AG04449 (cell line): ENCODE measurements at regions not wholly inside any gene's neighbourhood (a gene's known extent, or its start where the extent isn't known, plus 50 kb on each side); places are given as distances from the start of the nearest gene placed in this dataset.

Experiments
- CTCF ChIA-PET: fragments of 350-600 bp; formaldehyde crosslinking; extraction: SDS; loops from one replicate; lab custom pipeline; 2021; ENCODE audit warnings: antibody characterized with exemption; lab: Yijun Ruan, JAX
- POLR2A ChIA-PET: fragments of 400-600, 350-600 bp; formaldehyde crosslinking; extraction: SDS; loops from one replicate; lab custom pipeline; 2020; ENCODE audit warnings: antibody characterized with exemption, inconsistent platforms; lab: Yijun Ruan, JAX
- DNase-seq: peaks from one replicate; pipeline ENCODE4 v3.0.0-alpha.2; 2010; ENCODE audit warnings: low read depth, low spot score
- H3K4me3 ChIP-seq: 2 replicates; pipeline ENCODE4 v1.5.1; 2011; ENCODE audit warnings: low read depth, mild to moderate bottlenecking, control low read depth, low read length
- CTCF ChIP-seq: IDR thresholded peaks from one replicate; pipeline ENCODE4 v1.5.1; 2011; ENCODE audit warnings: mild to moderate bottlenecking, moderate library complexity, low read length, control low read depth, inconsistent platforms; ENCODE audit not compliant: insufficient read depth; ENCODE audit errors: missing control alignments

- POLR2A ChIA-PET = no interaction called here
- no peak overlapping the region for H3K4me3 ChIP-seq
- TF ChIP-seq CTCF = no peak
- DNase-seq = no peak
- CTCF ChIA-PET = interaction anchor here (1.0 to 4.3 kb wide), 16 partner anchors 15 to 1215 kb away, joined by 3 to 50 read pairs (median 4); partner anchors contain the start of gene MEIS1
Measured at GRCh38 chr2:67649331-67650261, 252.5 kb downstream of the ETAA1 start.

GRCh38 chr2:67650291-67651133 is 253.4 kb downstream of the ETAA1 start:
- peak; percentile 92 for DNase-seq
- ChIA-PET CTCF (interaction anchor here (0.6 to 4.3 kb wide), 60 partner anchors 10 to 1229 kb away, joined by 3 to 50 read pairs (median 4); partner anchors contain the start of gene MEIS1), POLR2A (interaction anchor here (0.6 to 0.8 kb wide), 3 partner anchors 130 to 1217 kb away, joined by 3 to 4 read pairs (median 3); partner anchors contain the start of gene ETAA1)
- TF ChIP-seq CTCF = peak; percentile 89
- no peak overlapping the region for H3K4me3 ChIP-seq

- no peak for DNase-seq
- no peak for TF ChIP-seq CTCF
- no peak overlapping the region for H3K4me3 ChIP-seq
- ChIA-PET CTCF (interaction anchor here (0.6 to 4.3 kb wide), 51 partner anchors 9 to 1230 kb away, joined by 3 to 50 read pairs (median 4); partner anchors contain the start of gene MEIS1), POLR2A (no interaction called here)
Measured at GRCh38 chr2:67651565-67651964, 254.4 kb downstream of the ETAA1 start.

GRCh38 chr2:67652679-67653078 is 255.5 kb downstream of the ETAA1 start:
- no peak overlapping the region for H3K4me3 ChIP-seq
- no peak for DNase-seq
- CTCF ChIA-PET = interaction anchor here (1.1 to 4.3 kb wide), 6 partner anchors 10 to 1225 kb away, joined by 3 to 50 read pairs (median 11); no protein-coding TSS in a partner anchor
- TF ChIP-seq CTCF = no peak
- POLR2A ChIA-PET = no interaction called here

GRCh38 chr2:67656875-67657274 is 259.7 kb downstream of the ETAA1 start:
- CTCF ChIA-PET = no interaction called here
- DNase-seq = no peak
- TF ChIP-seq CTCF = no peak
- no peak overlapping the region for H3K4me3 ChIP-seq
- POLR2A ChIA-PET = no interaction called here
